ENCODE measurements at regions not wholly inside any gene's neighbourhood (a gene's known extent, or its start where the extent isn't known, plus 50 kb on each side); places are given as distances from the start of the nearest gene placed in this dataset.

DNA sequence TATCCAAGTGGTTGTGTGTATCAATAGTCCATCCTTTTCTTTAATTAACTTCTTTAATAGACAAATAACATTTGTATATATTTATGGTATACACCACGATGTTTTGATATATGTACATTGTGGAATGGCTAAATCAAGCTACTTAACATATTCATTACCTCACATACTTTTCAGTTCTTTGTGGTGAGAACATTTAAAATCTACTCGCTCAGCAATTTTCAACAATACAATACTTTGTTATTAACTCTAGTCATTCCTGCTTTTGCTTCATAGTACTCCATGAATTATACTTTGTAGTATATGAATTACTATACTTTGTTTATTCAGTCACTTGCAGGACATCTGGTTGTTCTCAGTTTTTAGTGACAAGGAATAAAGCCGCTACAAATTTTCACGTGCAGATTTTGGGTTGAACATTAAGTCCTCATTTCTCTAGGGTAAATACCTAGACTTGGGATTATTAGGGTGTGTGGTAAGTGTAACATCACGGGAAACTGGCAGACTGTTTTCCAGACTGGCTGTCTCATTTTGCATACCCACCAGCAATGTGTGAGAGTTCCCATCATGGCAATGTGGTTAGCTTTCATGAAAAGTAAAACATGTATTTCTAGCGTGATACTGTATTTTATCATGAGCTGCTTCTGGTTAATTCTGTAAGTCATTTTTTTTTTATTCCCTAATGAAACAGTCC lies 354.4 kb upstream of the WWC1 start:
- H3K36me3 ChIP-seq (replicated peaks in 1 of 2; ENCODE audit: control insufficient read depth in 1 of 2, insufficient read depth in 2 of 2, low read length in 2 of 2), result no peaks in the 10 kb centered on the region
- ChIA-PET POLR2A (no interaction called here), CTCF (ENCODE audit: low intra/inter-chr PET ratio, low total read pairs) (no interaction called here)
- FAIRE-seq (no peak), DNase-seq (ENCODE audit: low spot score) (no peak), ATAC-seq (no peak)
- H3K27me3 ChIP-seq (ENCODE audit: control insufficient read depth in 1 of 2, insufficient read depth in 2 of 2, low read length in 2 of 2), result peaks cover 0 to 12% of the 10 kb centered on the region in 2 experiments; a peak in 2 of 5 replicates
- no peak for TF ChIP-seq ZZZ3 (CRISPR knock-in tag; IDR thresholded peaks at IDR 0.05; ENCODE audit: borderline replicate concordance)
- no peak for TF ChIP-seq ZNF672 (CRISPR knock-in tag; IDR thresholded peaks at IDR 0.05)
- no peak for TF ChIP-seq ZNF788 (CRISPR knock-in tag; IDR thresholded peaks at IDR 0.05; ENCODE audit: borderline replicate concordance)
- TF ChIP-seq PRMT3 (CRISPR knock-in tag; IDR thresholded peaks at IDR 0.05; ENCODE audit: borderline replicate concordance, low read depth), result no peak
- TF ChIP-seq ZNF607 (CRISPR knock-in tag; IDR thresholded peaks at IDR 0.05; ENCODE audit: borderline replicate concordance), result no peak
- TF ChIP-seq MAFF (IDR thresholded peaks at IDR 0.05; ENCODE audit: low read depth, low read length), result peak; percentile 70
- no peak for TF ChIP-seq ATF7 (IDR thresholded peaks at IDR 0.05)
- no peak for TF ChIP-seq ATF7 (CRISPR knock-in tag; IDR thresholded peaks at IDR 0.05)
- TF ChIP-seq, protein P1, sequence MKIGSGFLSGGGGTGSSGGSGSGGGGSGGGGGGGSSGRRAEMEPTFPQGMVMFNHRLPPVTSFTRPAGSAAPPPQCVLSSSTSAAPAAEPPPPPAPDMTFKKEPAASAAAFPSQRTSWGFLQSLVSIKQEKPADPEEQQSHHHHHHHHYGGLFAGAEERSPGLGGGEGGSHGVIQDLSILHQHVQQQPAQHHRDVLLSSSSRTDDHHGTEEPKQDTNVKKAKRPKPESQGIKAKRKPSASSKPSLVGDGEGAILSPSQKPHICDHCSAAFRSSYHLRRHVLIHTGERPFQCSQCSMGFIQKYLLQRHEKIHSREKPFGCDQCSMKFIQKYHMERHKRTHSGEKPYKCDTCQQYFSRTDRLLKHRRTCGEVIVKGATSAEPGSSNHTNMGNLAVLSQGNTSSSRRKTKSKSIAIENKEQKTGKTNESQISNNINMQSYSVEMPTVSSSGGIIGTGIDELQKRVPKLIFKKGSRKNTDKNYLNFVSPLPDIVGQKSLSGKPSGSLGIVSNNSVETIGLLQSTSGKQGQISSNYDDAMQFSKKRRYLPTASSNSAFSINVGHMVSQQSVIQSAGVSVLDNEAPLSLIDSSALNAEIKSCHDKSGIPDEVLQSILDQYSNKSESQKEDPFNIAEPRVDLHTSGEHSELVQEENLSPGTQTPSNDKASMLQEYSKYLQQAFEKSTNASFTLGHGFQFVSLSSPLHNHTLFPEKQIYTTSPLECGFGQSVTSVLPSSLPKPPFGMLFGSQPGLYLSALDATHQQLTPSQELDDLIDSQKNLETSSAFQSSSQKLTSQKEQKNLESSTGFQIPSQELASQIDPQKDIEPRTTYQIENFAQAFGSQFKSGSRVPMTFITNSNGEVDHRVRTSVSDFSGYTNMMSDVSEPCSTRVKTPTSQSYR (CRISPR knock-in tag; IDR thresholded peaks at IDR 0.05; ENCODE audit: borderline replicate concordance), result no peak
- TF ChIP-seq MAFK (conservative IDR thresholded peaks at IDR 0.05 in 1 of 2, IDR thresholded peaks at IDR 0.05 in 1 of 2; ENCODE audit: low read length in 2 of 2), result peak; percentile 63 to 84
- no peak for TF ChIP-seq ZBTB1 (CRISPR knock-in tag; IDR thresholded peaks at IDR 0.05; ENCODE audit: borderline replicate concordance)
- TF ChIP-seq, protein P2, sequence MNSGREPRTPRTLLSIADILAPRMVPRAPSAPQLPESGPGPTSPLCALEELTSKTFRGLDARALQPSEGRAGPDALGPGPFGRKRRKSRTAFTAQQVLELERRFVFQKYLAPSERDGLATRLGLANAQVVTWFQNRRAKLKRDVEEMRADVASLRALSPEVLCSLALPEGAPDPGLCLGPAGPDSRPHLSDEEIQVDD (CRISPR knock-in tag; IDR thresholded peaks at IDR 0.05; ENCODE audit: borderline replicate concordance), result no peak
- TF ChIP-seq ASH2L (IDR thresholded peaks at IDR 0.05; ENCODE audit: insufficient read length, low read depth, low read length), result no peak
- no peak for TF ChIP-seq NFATC3 (CRISPR knock-in tag; IDR thresholded peaks at IDR 0.05)
- TF ChIP-seq ZNF205 (CRISPR knock-in tag; IDR thresholded peaks at IDR 0.05), result no peak
- TF ChIP-seq ZNF749 (CRISPR knock-in tag; IDR thresholded peaks at IDR 0.05; ENCODE audit: borderline replicate concordance), result no peak
- H2AFZ ChIP-seq (ENCODE audit: low read length), result no peak overlapping the region
- H3K79me2 ChIP-seq (ENCODE audit: insufficient read depth, low read length), result no peaks in the 10 kb centered on the region
- no peak overlapping the region for H3K4me3 ChIP-seq (replicated peaks in 1 of 3; ENCODE audit: insufficient read depth in 1 of 3, low read depth in 2 of 3, low read length in 3 of 3)
- H3K4me1 ChIP-seq (ENCODE audit: insufficient read depth, low read length), result no peaks in the 10 kb centered on the region
- no peak overlapping the region for H3K27ac ChIP-seq (ENCODE audit: extremely low read length, insufficient read depth, low read length)
- H4K20me1 ChIP-seq (ENCODE audit: insufficient read depth, low read length), result no peaks in the 10 kb centered on the region
- WGBS (ENCODE audit: low lambda C conversion rate), result 24% methylated on average over 6 of the region's 6 CpGs
- no TSS peak for BruUV-seq (replicated peaks)
- intact Hi-C loops (cut with micrococcal nuclease; ENCODE audit: unreplicated experiment) (no loop called here), in situ Hi-C loops (cut with HindIII; ENCODE audit: extremely low pct_ligation_motif_present, low pct_unique_long_range_greater_than_20kb) (no loop called here)
- no peak overlapping the region for H3K9ac ChIP-seq (ENCODE audit: insufficient read depth, low read depth, low read length)
- no peaks in the 10 kb centered on the region for H3K9me3 ChIP-seq (ENCODE audit: low read length)
- no peak overlapping the region for H3K4me2 ChIP-seq (ENCODE audit: low read depth, low read length)
